HUES64 (cell line): ENCODE measurements at regions not wholly inside any gene's neighbourhood (a gene's known extent, or its start where the extent isn't known, plus 50 kb on each side); places are given as distances from the start of the nearest gene placed in this dataset.

Experiments
- H3K27ac ChIP-seq: 2 replicates; pipeline ENCODE4 v1.7.0; 2013; ENCODE audit warnings: low read depth, low read length, inconsistent platforms
- H3K27me3 ChIP-seq: 2 replicates; pipeline ENCODE4 v1.6.1; 2013; ENCODE audit warnings: mild to moderate bottlenecking, low read length; ENCODE audit not compliant: insufficient read depth
- H3K36me3 ChIP-seq: 2 replicates; pipeline ENCODE4 v1.6.1; 2013; ENCODE audit warnings: mild to moderate bottlenecking, low read length; ENCODE audit not compliant: insufficient read depth
- H3K4me1 ChIP-seq: 2 replicates; pipeline ENCODE4 v1.6.1; 2013; ENCODE audit warnings: mild to moderate bottlenecking, low read length, moderate library complexity; ENCODE audit not compliant: insufficient read depth
- H3K4me3 ChIP-seq: 2 replicates; pipeline ENCODE4 v1.5.1; 2013; ENCODE audit warnings: mild to moderate bottlenecking, low read length, moderate library complexity
- H3K9ac ChIP-seq: 2 replicates; pipeline ENCODE4 v1.6.1; 2013; ENCODE audit warnings: mild to moderate bottlenecking, low read depth, low read length
- H3K9me3 ChIP-seq: 2 replicates; pipeline ENCODE4 v1.6.1; 2013; ENCODE audit warnings: low read depth, low read length; ENCODE audit not compliant: insufficient read depth
- WGBS: fragments of 150-250, 120-280 bp; methylation state at CpG from one replicate; pipeline ENCODE4 v1.1.7; 2013; ENCODE audit warnings: missing lambda C conversion rate; 5-methylcytosine and 5-hydroxymethylcytosine counted together

- no peaks in the 10 kb centered on the region for H3K27me3 ChIP-seq
- H3K4me1 ChIP-seq = no peaks in the 10 kb centered on the region
- no peak overlapping the region for H3K27ac ChIP-seq
- H3K36me3 ChIP-seq = no peaks in the 10 kb centered on the region
- no peaks in the 10 kb centered on the region for H3K9me3 ChIP-seq
- H3K9ac ChIP-seq = no peak overlapping the region
- whole genome bisulfite sequencing = 93% methylated on average over 6 of the region's 6 CpGs
- H3K4me3 ChIP-seq = no peak overlapping the region
Measured at GRCh38 chr4:85420831-85421230, 54.1 kb upstream of the ARHGAP24 start.

- no peaks in the 10 kb centered on the region for H3K36me3 ChIP-seq
- H3K4me1 ChIP-seq = peaks cover 6% of the 10 kb centered on the region
- no peaks in the 10 kb centered on the region for H3K9me3 ChIP-seq
- no peak overlapping the region for H3K4me3 ChIP-seq
- no peak overlapping the region for H3K9ac ChIP-seq
- H3K27ac ChIP-seq = no peak overlapping the region
- WGBS = 93% methylated on average over 2 of the region's 2 CpGs
- H3K27me3 ChIP-seq = no peaks in the 10 kb centered on the region
Measured at GRCh38 chr4:85423431-85423830, 51.5 kb upstream of the ARHGAP24 start.
